Chondrocyte (in vitro differentiated cells): ENCODE measurements at regions not wholly inside any gene's neighbourhood (a gene's known extent, or its start where the extent isn't known, plus 50 kb on each side); places are given as distances from the start of the nearest gene placed in this dataset.

Experiments
- DNase-seq: peaks from one replicate; pipeline ENCODE4 v3.0.0; 2021; ENCODE audit warnings: mixed read lengths, low spot score
- H3K27ac Mint-ChIP-seq: one replicate; pipeline ENCODE4 v1.8.0; 2021; ENCODE audit warnings: mild to moderate bottlenecking, moderate library complexity, mixed read lengths; ENCODE audit not compliant: unreplicated experiment
- H3K27me3 Mint-ChIP-seq: 2 replicates; pipeline ENCODE4 v1.8.0; 2021; ENCODE audit warnings: low read depth, mixed read lengths
- H3K36me3 Mint-ChIP-seq: 2 replicates; pipeline ENCODE4 v1.8.0; 2021; ENCODE audit warnings: low read depth, mixed read lengths
- H3K4me1 Mint-ChIP-seq: 2 replicates; pipeline ENCODE4 v1.8.0; 2021; ENCODE audit warnings: low read depth, mild to moderate bottlenecking, mixed read lengths
- H3K4me3 Mint-ChIP-seq: one replicate; pipeline ENCODE4 v1.8.0; 2021; ENCODE audit warnings: mild to moderate bottlenecking, moderate library complexity, mixed read lengths; ENCODE audit not compliant: unreplicated experiment
- H3K9me3 Mint-ChIP-seq: 2 replicates; pipeline ENCODE4 v1.8.0; 2021; ENCODE audit warnings: low read depth, mixed read lengths
- TF ChIP-seq, protein P1 (sequence below): fragments of 200-600 bp; sonication (generic); IDR thresholded peaks from 2 replicates; pipeline ENCODE4 v1.5.0; 2021; ENCODE audit warnings: antibody characterized with exemption, mild to moderate bottlenecking, moderate library complexity

GRCh38 chr20:41716911-41717310 lies 98.7 kb upstream of the CHD6 start:
- Mint-ChIP-seq H3K27me3 (peaks cover 12% of the 10 kb centered on the region), H3K36me3 (no peaks in the 10 kb centered on the region)
- TF ChIP-seq, protein P1, sequence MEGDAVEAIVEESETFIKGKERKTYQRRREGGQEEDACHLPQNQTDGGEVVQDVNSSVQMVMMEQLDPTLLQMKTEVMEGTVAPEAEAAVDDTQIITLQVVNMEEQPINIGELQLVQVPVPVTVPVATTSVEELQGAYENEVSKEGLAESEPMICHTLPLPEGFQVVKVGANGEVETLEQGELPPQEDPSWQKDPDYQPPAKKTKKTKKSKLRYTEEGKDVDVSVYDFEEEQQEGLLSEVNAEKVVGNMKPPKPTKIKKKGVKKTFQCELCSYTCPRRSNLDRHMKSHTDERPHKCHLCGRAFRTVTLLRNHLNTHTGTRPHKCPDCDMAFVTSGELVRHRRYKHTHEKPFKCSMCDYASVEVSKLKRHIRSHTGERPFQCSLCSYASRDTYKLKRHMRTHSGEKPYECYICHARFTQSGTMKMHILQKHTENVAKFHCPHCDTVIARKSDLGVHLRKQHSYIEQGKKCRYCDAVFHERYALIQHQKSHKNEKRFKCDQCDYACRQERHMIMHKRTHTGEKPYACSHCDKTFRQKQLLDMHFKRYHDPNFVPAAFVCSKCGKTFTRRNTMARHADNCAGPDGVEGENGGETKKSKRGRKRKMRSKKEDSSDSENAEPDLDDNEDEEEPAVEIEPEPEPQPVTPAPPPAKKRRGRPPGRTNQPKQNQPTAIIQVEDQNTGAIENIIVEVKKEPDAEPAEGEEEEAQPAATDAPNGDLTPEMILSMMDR, result no peak

DNA sequence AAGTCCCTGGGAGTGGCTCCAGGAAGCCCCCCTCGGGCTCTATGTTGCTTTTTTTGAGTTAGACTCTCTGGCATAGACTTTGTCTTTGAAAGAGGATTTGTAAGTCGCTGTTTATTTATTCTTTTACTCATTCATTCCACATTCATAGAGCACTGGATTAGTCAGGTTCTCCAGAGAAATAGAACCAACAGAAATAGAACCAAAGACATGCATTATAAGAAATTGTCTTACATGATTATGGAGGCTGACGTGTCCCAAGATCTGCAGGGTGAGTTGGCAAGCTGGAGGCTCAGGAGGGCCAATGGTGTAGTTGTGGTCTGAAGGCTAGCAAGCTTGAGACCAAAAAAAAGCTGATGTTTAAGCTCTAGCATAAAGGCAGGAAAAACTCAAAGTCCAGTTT lies 98.3 kb upstream of the CHD6 start:
- H3K27ac Mint-ChIP-seq, result no peak overlapping the region
- TF ChIP-seq, protein P1, result no peak
- peaks cover 12% of the 10 kb centered on the region for H3K27me3 Mint-ChIP-seq
- H3K36me3 Mint-ChIP-seq, result no peaks in the 10 kb centered on the region
- H3K9me3 Mint-ChIP-seq, result peaks cover 4% of the 10 kb centered on the region
- DNase-seq, result no peak
- H3K4me3 Mint-ChIP-seq, result no peak overlapping the region
- H3K4me1 Mint-ChIP-seq, result no peaks in the 10 kb centered on the region

More at GRCh38 chr20:41716911-41717310, 98.7 kb upstream of the CHD6 start:
- Mint-ChIP-seq H3K4me1 (no peaks in the 10 kb centered on the region), H3K27ac (no peak overlapping the region), H3K9me3 (peaks cover 4% of the 10 kb centered on the region), H3K4me3 (no peak overlapping the region)
- no peak for DNase-seq

DNA sequence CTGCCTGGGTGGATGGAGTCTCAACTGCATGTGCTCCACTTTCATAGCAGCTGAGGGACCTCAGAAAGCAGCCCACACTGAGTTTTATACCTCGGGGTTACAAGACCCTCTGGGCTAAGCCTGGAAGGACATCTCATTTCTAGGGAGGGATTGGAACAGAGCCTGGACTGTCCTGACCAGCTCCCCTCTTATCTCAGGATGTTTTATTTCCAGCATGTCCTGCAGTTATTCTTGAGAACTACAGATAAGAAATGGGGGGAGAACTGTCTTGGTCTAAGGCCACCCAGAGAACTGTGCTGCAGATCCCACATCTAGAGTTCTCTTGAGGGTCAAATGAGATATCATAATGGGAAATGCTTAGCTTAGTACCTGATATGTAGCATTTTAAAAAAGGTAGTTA lies 97.3 kb upstream of the CHD6 start:
- no peak overlapping the region for H3K27ac Mint-ChIP-seq
- no peaks in the 10 kb centered on the region for H3K36me3 Mint-ChIP-seq
- DNase-seq, result no peak
- H3K4me3 Mint-ChIP-seq, result no peak overlapping the region
- TF ChIP-seq, protein P1, result no peak
- no peaks in the 10 kb centered on the region for H3K4me1 Mint-ChIP-seq
- peaks cover 12% of the 10 kb centered on the region for H3K27me3 Mint-ChIP-seq
- H3K9me3 Mint-ChIP-seq, result peaks cover 4% of the 10 kb centered on the region

DNA sequence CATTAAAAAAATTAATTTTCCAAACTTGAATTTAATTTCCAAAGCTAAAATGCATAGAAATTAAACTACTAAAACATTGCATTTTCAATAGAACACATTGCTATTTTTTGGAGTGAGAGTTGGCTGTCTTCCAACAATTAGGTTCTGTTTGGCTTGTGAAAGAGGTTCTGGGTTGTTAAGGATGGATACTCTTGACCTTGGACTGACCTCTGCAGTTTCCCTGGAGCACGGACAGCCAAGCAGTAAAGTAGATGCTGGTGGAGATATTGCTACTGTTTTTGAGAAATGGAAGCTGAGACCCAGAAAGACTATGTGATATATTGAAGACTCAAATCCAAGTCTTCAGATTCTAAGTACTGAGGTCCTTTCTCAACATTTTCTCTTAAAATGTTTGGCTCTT lies 95.9 kb upstream of the CHD6 start:
- peaks cover 4% of the 10 kb centered on the region for H3K9me3 Mint-ChIP-seq
- no peak overlapping the region for H3K27ac Mint-ChIP-seq
- H3K36me3 Mint-ChIP-seq, result no peaks in the 10 kb centered on the region
- H3K4me1 Mint-ChIP-seq, result no peaks in the 10 kb centered on the region
- TF ChIP-seq, protein P1, result no peak
- H3K27me3 Mint-ChIP-seq, result peaks cover 9% of the 10 kb centered on the region
- no peak overlapping the region for H3K4me3 Mint-ChIP-seq
- DNase-seq, result no peak

DNA sequence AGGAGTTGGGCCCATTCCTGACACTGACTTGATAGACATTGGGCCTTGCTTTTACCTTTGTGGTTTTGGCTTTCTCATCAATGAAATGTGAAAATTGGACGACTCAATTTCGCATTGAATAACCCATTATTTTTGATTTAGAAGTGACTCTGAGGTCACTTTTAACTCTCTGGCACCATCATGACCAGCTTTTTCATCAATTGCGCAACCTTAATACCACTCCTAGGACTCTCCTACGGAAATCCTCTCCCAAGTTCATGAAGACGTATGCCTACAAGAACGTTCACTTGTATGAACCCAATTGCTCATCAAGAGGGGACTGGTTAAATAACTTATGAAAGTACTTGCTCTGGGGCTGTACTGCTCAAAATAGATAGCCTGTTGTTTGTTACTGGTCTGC lies 86.7 kb upstream of the CHD6 start:
- no peak overlapping the region for H3K27ac Mint-ChIP-seq
- TF ChIP-seq, protein P1, result no peak
- H3K27me3 Mint-ChIP-seq, result peaks cover 6% of the 10 kb centered on the region
- no peaks in the 10 kb centered on the region for H3K4me1 Mint-ChIP-seq
- no peaks in the 10 kb centered on the region for H3K36me3 Mint-ChIP-seq
- DNase-seq, result no peak
- no peak overlapping the region for H3K4me3 Mint-ChIP-seq
- no peaks in the 10 kb centered on the region for H3K9me3 Mint-ChIP-seq
